Testis (tissue), 2 donors: ENCODE measurements at regions not wholly inside any gene's neighbourhood (a gene's known extent, or its start where the extent isn't known, plus 50 kb on each side); places are given as distances from the start of the nearest gene placed in this dataset.

Experiments used
- POLR2A ChIP-seq: fragments of 450-650 bp; IDR thresholded peaks from one replicate; pipeline ENCODE4 v1.6.1; 2017; ENCODE audit warnings: antibody characterized with exemption, mild to moderate bottlenecking, moderate library complexity
- TF ChIP-seq, protein P1 (sequence below), 3 experiments: fragments of 450-650 bp in 2 of 3; fragments of 200-600 bp in 1 of 3; sonication (generic) in 1 of 3; IDR thresholded peaks; one replicate each; pipeline ENCODE4 v1.5.1; 2016 to 2019; ENCODE audit warnings: antibody characterized with exemption in 3 of 3, mild to moderate bottlenecking in 2 of 3, moderate library complexity in 1 of 3

DNA sequence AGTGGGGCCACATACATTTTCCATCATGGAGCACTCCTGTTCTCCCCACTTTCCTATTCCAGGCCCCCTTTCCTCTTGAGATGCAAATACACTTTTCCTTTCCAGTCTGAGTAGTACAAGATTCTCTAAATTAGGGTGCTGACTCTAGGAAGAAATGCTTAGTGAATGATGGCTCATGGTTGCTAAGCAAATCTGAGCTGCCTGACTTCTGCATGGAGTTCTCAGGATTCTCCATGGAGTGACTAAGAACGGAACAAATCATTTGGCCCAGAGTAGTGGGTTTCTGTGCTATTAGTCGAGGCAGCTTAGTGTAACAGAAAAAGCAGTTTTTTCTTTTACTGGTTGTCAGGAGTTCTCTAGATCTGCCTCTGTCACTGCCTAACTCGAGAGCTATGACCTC, 65.4 kb upstream of the NTM start:
- TF ChIP-seq, protein P1, sequence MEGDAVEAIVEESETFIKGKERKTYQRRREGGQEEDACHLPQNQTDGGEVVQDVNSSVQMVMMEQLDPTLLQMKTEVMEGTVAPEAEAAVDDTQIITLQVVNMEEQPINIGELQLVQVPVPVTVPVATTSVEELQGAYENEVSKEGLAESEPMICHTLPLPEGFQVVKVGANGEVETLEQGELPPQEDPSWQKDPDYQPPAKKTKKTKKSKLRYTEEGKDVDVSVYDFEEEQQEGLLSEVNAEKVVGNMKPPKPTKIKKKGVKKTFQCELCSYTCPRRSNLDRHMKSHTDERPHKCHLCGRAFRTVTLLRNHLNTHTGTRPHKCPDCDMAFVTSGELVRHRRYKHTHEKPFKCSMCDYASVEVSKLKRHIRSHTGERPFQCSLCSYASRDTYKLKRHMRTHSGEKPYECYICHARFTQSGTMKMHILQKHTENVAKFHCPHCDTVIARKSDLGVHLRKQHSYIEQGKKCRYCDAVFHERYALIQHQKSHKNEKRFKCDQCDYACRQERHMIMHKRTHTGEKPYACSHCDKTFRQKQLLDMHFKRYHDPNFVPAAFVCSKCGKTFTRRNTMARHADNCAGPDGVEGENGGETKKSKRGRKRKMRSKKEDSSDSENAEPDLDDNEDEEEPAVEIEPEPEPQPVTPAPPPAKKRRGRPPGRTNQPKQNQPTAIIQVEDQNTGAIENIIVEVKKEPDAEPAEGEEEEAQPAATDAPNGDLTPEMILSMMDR (IDR thresholded peaks at IDR 0.05), result no peak
- no peak for TF ChIP-seq POLR2A
